ENCODE measurements at regions not wholly inside any gene's neighbourhood (a gene's known extent, or its start where the extent isn't known, plus 50 kb on each side); places are given as distances from the start of the nearest gene placed in this dataset.

GRCh38 chr12:108400900-108401480 is 61.9 kb upstream of the CMKLR1 start:
- H3K27ac ChIP-seq (ENCODE audit: low read length) = no peak overlapping the region

DNA sequence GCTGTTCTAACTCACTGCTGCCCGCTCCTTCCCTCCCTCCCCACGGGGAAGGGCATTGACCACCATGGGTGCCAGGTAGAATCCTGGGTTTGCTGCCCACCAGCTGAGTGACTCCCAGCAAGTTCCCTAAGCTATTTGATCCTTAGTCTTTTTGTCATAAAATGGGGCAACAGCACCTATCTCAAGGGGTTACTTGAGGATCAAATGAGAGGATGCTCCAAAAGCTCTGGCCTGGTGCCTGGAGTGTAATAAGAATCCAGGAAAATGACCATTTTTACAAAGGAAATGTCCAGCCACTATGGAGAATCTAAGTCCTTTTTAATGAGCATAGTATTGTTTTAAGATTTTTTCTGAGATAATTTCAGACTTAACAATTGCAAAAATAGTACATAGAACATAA is 61.4 kb upstream of the CMKLR1 start:
- Histone ChIP-seq H3K27ac (ENCODE audit: low read length) (no peak overlapping the region), H3K4me1 (ENCODE audit: control insufficient read depth, insufficient read depth, low read length) (peaks cover 17% of the 10 kb centered on the region), H3K27me3 (ENCODE audit: control insufficient read depth in 1 of 2, insufficient read depth in 2 of 2, low read length in 2 of 2) (no peaks in the 10 kb centered on the region), H3K9ac (ENCODE audit: low read length in 2 of 2) (no peak overlapping the region), H3K36me3 (ENCODE audit: control insufficient read depth in 2 of 2, insufficient read depth in 2 of 2, low read length in 2 of 2) (no peaks in the 10 kb centered on the region), H3K9me3 (ENCODE audit: control insufficient read depth in 2 of 2, low read length in 2 of 2) (no peaks in the 10 kb centered on the region), H3K4me3 (ENCODE audit: low read length in 2 of 2) (no peak overlapping the region)

More at GRCh38 chr12:108400900-108401480, 61.9 kb upstream of the CMKLR1 start:
- Histone ChIP-seq H3K9ac (ENCODE audit: low read length in 2 of 2) (no peak overlapping the region), H3K9me3 (ENCODE audit: control insufficient read depth in 2 of 2, low read length in 2 of 2) (no peaks in the 10 kb centered on the region), H3K4me1 (ENCODE audit: control insufficient read depth, insufficient read depth, low read length) (peaks cover 17% of the 10 kb centered on the region), H3K4me3 (ENCODE audit: low read length in 2 of 2) (no peak overlapping the region), H3K36me3 (ENCODE audit: control insufficient read depth in 2 of 2, insufficient read depth in 2 of 2, low read length in 2 of 2) (no peaks in the 10 kb centered on the region), H3K27me3 (ENCODE audit: control insufficient read depth in 1 of 2, insufficient read depth in 2 of 2, low read length in 2 of 2) (no peaks in the 10 kb centered on the region)

DNA sequence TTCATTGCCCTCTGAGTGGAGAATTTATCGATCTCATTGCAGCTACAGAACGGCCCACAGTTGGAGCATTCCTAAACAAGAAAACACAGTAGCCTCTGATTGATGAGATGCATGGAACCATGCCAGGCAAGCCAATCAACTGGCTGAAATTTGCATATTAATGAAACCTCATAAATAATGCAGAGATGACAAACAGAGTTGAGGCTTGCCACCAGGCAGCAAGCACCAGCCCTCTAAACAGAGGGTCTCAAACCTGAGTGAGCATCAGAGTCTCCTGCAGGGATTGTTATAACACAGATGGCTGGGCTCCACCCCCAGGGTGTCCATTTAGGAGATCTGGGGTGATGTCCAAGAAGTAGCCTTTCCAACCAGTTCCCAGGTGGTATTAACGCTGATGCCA is 60.9 kb upstream of the CMKLR1 start:
- Histone ChIP-seq H3K4me1 (ENCODE audit: control insufficient read depth, insufficient read depth, low read length) (peaks cover 19% of the 10 kb centered on the region), H3K36me3 (ENCODE audit: control insufficient read depth in 2 of 2, insufficient read depth in 2 of 2, low read length in 2 of 2) (no peaks in the 10 kb centered on the region), H3K9me3 (ENCODE audit: control insufficient read depth in 2 of 2, low read length in 2 of 2) (no peaks in the 10 kb centered on the region), H3K4me3 (ENCODE audit: low read length in 2 of 2) (no peak overlapping the region), H3K9ac (ENCODE audit: low read length in 2 of 2) (no peak overlapping the region), H3K27ac (ENCODE audit: low read length) (no peak overlapping the region), H3K27me3 (ENCODE audit: control insufficient read depth in 1 of 2, insufficient read depth in 2 of 2, low read length in 2 of 2) (no peaks in the 10 kb centered on the region)

GRCh38 chr12:108399514-108399913 is 60.4 kb upstream of the CMKLR1 start:
- Histone ChIP-seq H3K27me3 (ENCODE audit: control insufficient read depth in 1 of 2, insufficient read depth in 2 of 2, low read length in 2 of 2) (no peaks in the 10 kb centered on the region), H3K9ac (ENCODE audit: low read length in 2 of 2) (no peak overlapping the region), H3K9me3 (ENCODE audit: control insufficient read depth in 2 of 2, low read length in 2 of 2) (no peaks in the 10 kb centered on the region), H3K27ac (ENCODE audit: low read length) (no peak overlapping the region), H3K36me3 (ENCODE audit: control insufficient read depth in 2 of 2, insufficient read depth in 2 of 2, low read length in 2 of 2) (no peaks in the 10 kb centered on the region), H3K4me3 (ENCODE audit: low read length in 2 of 2) (peak overlapping the region in 1 of 2 donors; percentile 1), H3K4me1 (ENCODE audit: control insufficient read depth, insufficient read depth, low read length) (peaks cover 24% of the 10 kb centered on the region)

DNA sequence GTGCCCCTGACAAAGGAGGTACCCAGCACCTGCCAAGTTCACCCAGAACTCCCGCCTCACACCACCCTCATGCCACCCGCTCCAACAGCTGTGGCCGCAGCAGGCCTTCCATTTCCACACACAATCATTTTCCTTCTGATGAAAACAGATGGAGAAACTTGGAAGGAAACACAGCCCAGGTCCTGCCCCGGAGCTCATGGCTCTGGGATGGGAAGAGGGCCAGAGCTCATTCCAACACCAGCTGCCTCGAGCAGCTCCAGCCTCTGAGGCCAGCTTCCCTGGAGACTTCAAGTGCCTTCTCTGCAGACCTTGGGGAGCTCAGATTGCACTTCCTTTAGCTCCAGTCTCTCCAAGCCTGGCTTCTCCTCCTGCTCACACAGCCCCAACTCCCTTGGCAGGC is 55.1 kb upstream of the CMKLR1 start:
- Histone ChIP-seq H3K4me1 (ENCODE audit: control insufficient read depth, insufficient read depth, low read length) (peaks cover 24% of the 10 kb centered on the region), H3K9ac (ENCODE audit: low read length in 2 of 2) (no peak overlapping the region), H3K36me3 (ENCODE audit: control insufficient read depth in 2 of 2, insufficient read depth in 2 of 2, low read length in 2 of 2) (no peaks in the 10 kb centered on the region), H3K27me3 (ENCODE audit: control insufficient read depth in 1 of 2, insufficient read depth in 2 of 2, low read length in 2 of 2) (no peaks in the 10 kb centered on the region), H3K9me3 (ENCODE audit: control insufficient read depth in 2 of 2, low read length in 2 of 2) (no peaks in the 10 kb centered on the region), H3K27ac (ENCODE audit: low read length) (peak overlapping the region; percentile 31), H3K4me3 (ENCODE audit: low read length in 2 of 2) (no peak overlapping the region)

DNA sequence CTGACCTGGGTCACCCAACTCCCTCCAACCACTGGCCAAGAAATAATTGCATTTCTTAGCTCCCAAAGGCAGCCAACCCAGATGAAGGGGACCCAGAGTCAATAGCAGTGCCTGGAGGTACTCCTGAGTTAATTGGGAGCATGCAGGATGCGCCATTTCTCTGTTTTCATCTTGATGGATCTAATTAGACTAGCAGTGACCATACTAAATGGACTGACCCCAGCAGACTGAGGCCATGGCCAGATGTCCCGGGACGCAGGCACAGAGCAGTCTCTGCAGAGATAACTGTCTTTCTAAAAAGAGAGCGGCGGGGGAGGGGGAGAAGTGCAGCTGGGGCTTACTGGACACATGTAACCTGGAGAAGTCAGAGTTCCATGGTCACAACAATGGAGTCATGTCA is 53.2 kb upstream of the CMKLR1 start:
- H3K4me3 ChIP-seq (ENCODE audit: low read length in 2 of 2) = no peak overlapping the region
- no peaks in the 10 kb centered on the region for H3K36me3 ChIP-seq (ENCODE audit: control insufficient read depth in 2 of 2, insufficient read depth in 2 of 2, low read length in 2 of 2)
- no peak overlapping the region for H3K27ac ChIP-seq (ENCODE audit: low read length)
- peaks cover 18% of the 10 kb centered on the region for H3K4me1 ChIP-seq (ENCODE audit: control insufficient read depth, insufficient read depth, low read length)
- H3K27me3 ChIP-seq (ENCODE audit: control insufficient read depth in 1 of 2, insufficient read depth in 2 of 2, low read length in 2 of 2) = no peaks in the 10 kb centered on the region
- H3K9me3 ChIP-seq (ENCODE audit: control insufficient read depth in 2 of 2, low read length in 2 of 2) = no peaks in the 10 kb centered on the region
- no peak overlapping the region for H3K9ac ChIP-seq (ENCODE audit: low read length in 2 of 2)

- peaks cover 0 to 2% of the 10 kb centered on the region in 2 donors for H3K27me3 ChIP-seq (ENCODE audit: control insufficient read depth in 1 of 2, insufficient read depth in 2 of 2, low read length in 2 of 2)
- H3K27ac ChIP-seq (ENCODE audit: low read length) = no peak overlapping the region
- peaks cover 18% of the 10 kb centered on the region for H3K4me1 ChIP-seq (ENCODE audit: control insufficient read depth, insufficient read depth, low read length)
- peaks cover 0 to under 1% of the 10 kb centered on the region in 2 donors for H3K9me3 ChIP-seq (ENCODE audit: control insufficient read depth in 2 of 2, low read length in 2 of 2)
- no peak overlapping the region for H3K4me3 ChIP-seq (ENCODE audit: low read length in 2 of 2)
- H3K36me3 ChIP-seq (ENCODE audit: control insufficient read depth in 2 of 2, insufficient read depth in 2 of 2, low read length in 2 of 2) = no peaks in the 10 kb centered on the region
- no peak overlapping the region for H3K9ac ChIP-seq (ENCODE audit: low read length in 2 of 2)
Observed at GRCh38 chr12:108390495-108391203, 51.5 kb upstream of the CMKLR1 start.

DNA sequence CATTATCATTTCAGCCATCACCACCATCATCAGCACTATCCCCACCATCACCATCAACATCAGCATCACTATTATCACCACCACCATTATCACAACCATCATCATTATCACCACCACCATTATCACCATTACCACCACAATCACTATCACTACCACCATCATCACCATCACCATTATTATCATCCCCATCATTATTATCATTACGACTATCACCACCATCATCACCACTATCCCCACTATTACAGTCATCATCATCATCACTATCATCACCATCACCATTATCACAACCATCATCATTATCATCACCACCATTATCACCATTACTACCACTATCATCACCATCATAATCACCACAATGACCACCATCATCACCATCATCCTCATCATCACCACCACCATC is 50.4 kb upstream of the CMKLR1 start:
- Histone ChIP-seq H3K4me3 (ENCODE audit: low read length in 2 of 2) (no peak overlapping the region), H3K9me3 (ENCODE audit: control insufficient read depth in 2 of 2, low read length in 2 of 2) (peaks cover 0 to 7% of the 10 kb centered on the region in 2 donors), H3K27ac (ENCODE audit: low read length) (no peak overlapping the region), H3K27me3 (ENCODE audit: control insufficient read depth in 1 of 2, insufficient read depth in 2 of 2, low read length in 2 of 2) (peaks cover 0 to 2% of the 10 kb centered on the region in 2 donors), H3K36me3 (ENCODE audit: control insufficient read depth in 2 of 2, insufficient read depth in 2 of 2, low read length in 2 of 2) (no peaks in the 10 kb centered on the region), H3K9ac (ENCODE audit: low read length in 2 of 2) (no peak overlapping the region), H3K4me1 (ENCODE audit: control insufficient read depth, insufficient read depth, low read length) (peaks cover 12% of the 10 kb centered on the region)
